ENCODE measurements at regions not wholly inside any gene's neighbourhood (a gene's known extent, or its start where the extent isn't known, plus 50 kb on each side); places are given as distances from the start of the nearest gene placed in this dataset.

DNA sequence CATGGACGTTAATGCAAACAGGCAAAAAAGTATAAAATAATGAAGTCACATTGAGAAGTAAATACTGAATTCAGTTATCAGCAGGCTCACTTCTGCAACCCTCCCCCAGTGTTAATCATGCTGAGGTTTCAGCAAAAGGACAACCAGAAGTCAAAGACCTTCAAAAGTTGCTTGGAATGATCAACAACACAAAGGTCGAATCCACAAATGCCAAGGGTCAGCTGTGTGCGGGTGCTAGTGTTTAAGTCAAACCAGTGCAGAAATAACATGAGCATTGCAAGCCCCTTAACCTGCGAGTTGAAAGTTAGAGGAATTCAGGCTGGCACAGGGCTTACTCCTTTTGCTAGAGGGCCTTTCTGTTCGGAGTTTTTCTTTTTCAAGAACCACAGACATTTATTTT is 436.7 kb upstream of the SEL1L start:
- no peaks in the 10 kb centered on the region for H3K4me1 ChIP-seq
- H3K9me3 ChIP-seq, result peaks cover 0 to 28% of the 10 kb centered on the region in 2 donors
- H3K36me3 ChIP-seq, result no peaks in the 10 kb centered on the region
- no peak for TF ChIP-seq EP300 (IDR thresholded peaks at IDR 0.05; ENCODE audit: low read depth)
- no peak for TF ChIP-seq POLR2AphosphoS5 (IDR thresholded peaks at IDR 0.05)
- TF ChIP-seq, protein P1, sequence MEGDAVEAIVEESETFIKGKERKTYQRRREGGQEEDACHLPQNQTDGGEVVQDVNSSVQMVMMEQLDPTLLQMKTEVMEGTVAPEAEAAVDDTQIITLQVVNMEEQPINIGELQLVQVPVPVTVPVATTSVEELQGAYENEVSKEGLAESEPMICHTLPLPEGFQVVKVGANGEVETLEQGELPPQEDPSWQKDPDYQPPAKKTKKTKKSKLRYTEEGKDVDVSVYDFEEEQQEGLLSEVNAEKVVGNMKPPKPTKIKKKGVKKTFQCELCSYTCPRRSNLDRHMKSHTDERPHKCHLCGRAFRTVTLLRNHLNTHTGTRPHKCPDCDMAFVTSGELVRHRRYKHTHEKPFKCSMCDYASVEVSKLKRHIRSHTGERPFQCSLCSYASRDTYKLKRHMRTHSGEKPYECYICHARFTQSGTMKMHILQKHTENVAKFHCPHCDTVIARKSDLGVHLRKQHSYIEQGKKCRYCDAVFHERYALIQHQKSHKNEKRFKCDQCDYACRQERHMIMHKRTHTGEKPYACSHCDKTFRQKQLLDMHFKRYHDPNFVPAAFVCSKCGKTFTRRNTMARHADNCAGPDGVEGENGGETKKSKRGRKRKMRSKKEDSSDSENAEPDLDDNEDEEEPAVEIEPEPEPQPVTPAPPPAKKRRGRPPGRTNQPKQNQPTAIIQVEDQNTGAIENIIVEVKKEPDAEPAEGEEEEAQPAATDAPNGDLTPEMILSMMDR (IDR thresholded peaks at IDR 0.05), result no peak
- no peak for TF ChIP-seq POLR2A (IDR thresholded peaks at IDR 0.05)
- intact Hi-C loops (cut with DNase I; ENCODE audit: low total_unique reads), result no loop called here
- 39 to 50% methylated on average over 4 to 5 of the region's 5 CpGs for WGBS, 2 donors (ENCODE audit: low coverage in 1 of 2)
- no peak for DNase-seq
- no peaks in the 10 kb centered on the region for H3K27me3 ChIP-seq
- no peak overlapping the region for H3K4me3 ChIP-seq
- H3K27ac ChIP-seq, result no peak overlapping the region
- in situ Hi-C loops (cut with MboI; ENCODE audit: low pct_ligation_motif_present in 1 of 4, low pct_unique_long_range_greater_than_20kb in 1 of 4, low sequenced_read_pairs in 3 of 4), result no loop called here

DNA sequence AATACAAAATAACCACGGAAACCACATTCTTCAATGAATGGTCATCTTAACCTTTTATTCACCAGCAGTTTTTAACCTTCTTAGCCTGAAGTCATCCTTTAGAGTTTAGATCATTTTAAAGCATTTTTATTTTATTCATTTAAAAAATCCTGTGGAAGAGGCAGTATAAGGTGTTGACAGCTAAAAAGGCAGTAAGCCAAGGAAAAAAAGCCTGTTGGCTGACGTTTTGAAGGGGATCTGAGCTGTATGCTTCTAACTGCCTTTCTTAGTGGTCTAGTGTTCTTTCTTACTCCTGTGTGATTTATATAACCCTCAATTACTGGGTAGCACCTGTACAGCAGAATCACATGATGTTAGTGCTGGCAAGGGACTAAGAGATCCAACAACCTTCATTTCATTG is 438.3 kb upstream of the SEL1L start:
- Histone ChIP-seq H3K4me3 (no peak overlapping the region), H3K9me3 (peaks cover 0 to 28% of the 10 kb centered on the region in 2 donors), H3K27me3 (no peaks in the 10 kb centered on the region), H3K4me1 (no peaks in the 10 kb centered on the region), H3K27ac (no peak overlapping the region), H3K36me3 (no peaks in the 10 kb centered on the region)
- WGBS, 2 donors (ENCODE audit: low coverage in 1 of 2), result 40 to 42% methylated on average over 2 of the region's 2 CpGs
- in situ Hi-C loops (cut with MboI; ENCODE audit: low pct_ligation_motif_present in 1 of 4, low pct_unique_long_range_greater_than_20kb in 1 of 4, low sequenced_read_pairs in 3 of 4), result no loop called here
- intact Hi-C loops (cut with DNase I; ENCODE audit: low total_unique reads), result no loop called here
- TF ChIP-seq, protein P1 (IDR thresholded peaks at IDR 0.05), result no peak
- TF ChIP-seq POLR2AphosphoS5 (IDR thresholded peaks at IDR 0.05), result no peak
- TF ChIP-seq EP300 (IDR thresholded peaks at IDR 0.05; ENCODE audit: low read depth), result no peak
- no peak for TF ChIP-seq POLR2A (IDR thresholded peaks at IDR 0.05)
- no peak for DNase-seq

DNA sequence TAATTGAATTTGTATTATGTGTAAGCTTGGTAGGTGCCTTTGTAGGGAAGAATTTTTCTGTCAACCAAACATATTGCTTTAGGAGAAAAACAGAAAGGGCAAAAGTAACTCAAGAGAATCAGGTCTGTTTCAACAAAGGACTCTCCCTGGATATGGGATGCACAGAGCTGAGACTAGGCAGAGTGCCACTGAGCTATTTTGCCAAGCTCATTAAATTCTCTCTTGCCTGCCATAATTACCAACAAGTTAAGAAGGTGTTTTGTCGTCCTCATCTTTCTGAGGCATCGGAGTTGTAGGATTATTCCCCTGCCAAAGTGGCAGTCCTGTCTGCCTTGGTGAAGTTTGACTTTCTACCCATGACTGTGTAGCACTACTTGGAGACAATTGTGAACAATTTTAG is 438.9 kb upstream of the SEL1L start:
- no peak for DNase-seq
- in situ Hi-C loops (cut with MboI; ENCODE audit: low pct_ligation_motif_present in 1 of 4, low pct_unique_long_range_greater_than_20kb in 1 of 4, low sequenced_read_pairs in 3 of 4), result no loop called here
- Histone ChIP-seq H3K9me3 (peaks cover 0 to 28% of the 10 kb centered on the region in 2 donors), H3K4me1 (no peaks in the 10 kb centered on the region), H3K27ac (no peak overlapping the region), H3K27me3 (no peaks in the 10 kb centered on the region), H3K36me3 (no peaks in the 10 kb centered on the region), H3K4me3 (no peak overlapping the region)
- intact Hi-C loops (cut with DNase I; ENCODE audit: low total_unique reads), result no loop called here
- TF ChIP-seq EP300 (IDR thresholded peaks at IDR 0.05; ENCODE audit: low read depth) (no peak), POLR2A (IDR thresholded peaks at IDR 0.05) (no peak), POLR2AphosphoS5 (IDR thresholded peaks at IDR 0.05) (no peak)
- TF ChIP-seq, protein P1 (IDR thresholded peaks at IDR 0.05), result no peak
- 79 to 83% methylated on average over 2 of the region's 2 CpGs for WGBS, 2 donors (ENCODE audit: low coverage in 1 of 2)

DNA sequence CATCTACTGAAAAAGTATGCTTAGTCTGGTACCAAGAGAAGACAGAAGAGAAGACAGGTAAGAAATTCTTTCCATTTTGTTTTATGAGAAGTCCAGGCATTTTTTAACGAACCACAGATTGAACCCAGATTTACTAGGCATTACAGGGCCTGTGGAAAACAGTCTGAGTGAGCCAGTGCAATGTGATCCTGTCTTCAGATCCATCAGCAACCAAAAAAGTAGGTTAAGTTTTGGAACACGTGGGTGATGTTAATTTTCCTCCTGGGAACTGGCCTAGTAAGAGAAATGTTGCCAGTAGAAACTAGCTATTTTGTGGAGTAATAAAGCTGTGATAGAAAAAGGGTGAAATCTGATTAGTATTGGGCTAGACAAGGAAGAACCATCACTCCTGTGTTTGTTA is 440.9 kb upstream of the SEL1L start:
- WGBS, 2 donors (ENCODE audit: low coverage in 1 of 2), result 20 to 53% methylated on average over 2 of the region's 2 CpGs
- no peaks in the 10 kb centered on the region for H3K4me1 ChIP-seq
- DNase-seq, result no peak
- no peak overlapping the region for H3K4me3 ChIP-seq
- in situ Hi-C loops (cut with MboI; ENCODE audit: low pct_ligation_motif_present in 1 of 4, low pct_unique_long_range_greater_than_20kb in 1 of 4, low sequenced_read_pairs in 3 of 4), result no loop called here
- peaks cover 0 to 11% of the 10 kb centered on the region in 2 donors for H3K9me3 ChIP-seq
- H3K27ac ChIP-seq, result no peak overlapping the region
- H3K27me3 ChIP-seq, result no peaks in the 10 kb centered on the region
- intact Hi-C loops (cut with DNase I; ENCODE audit: low total_unique reads), result no loop called here
- no peaks in the 10 kb centered on the region for H3K36me3 ChIP-seq
- no peak for TF ChIP-seq POLR2AphosphoS5 (IDR thresholded peaks at IDR 0.05)
- no peak for TF ChIP-seq POLR2A (IDR thresholded peaks at IDR 0.05)

DNA sequence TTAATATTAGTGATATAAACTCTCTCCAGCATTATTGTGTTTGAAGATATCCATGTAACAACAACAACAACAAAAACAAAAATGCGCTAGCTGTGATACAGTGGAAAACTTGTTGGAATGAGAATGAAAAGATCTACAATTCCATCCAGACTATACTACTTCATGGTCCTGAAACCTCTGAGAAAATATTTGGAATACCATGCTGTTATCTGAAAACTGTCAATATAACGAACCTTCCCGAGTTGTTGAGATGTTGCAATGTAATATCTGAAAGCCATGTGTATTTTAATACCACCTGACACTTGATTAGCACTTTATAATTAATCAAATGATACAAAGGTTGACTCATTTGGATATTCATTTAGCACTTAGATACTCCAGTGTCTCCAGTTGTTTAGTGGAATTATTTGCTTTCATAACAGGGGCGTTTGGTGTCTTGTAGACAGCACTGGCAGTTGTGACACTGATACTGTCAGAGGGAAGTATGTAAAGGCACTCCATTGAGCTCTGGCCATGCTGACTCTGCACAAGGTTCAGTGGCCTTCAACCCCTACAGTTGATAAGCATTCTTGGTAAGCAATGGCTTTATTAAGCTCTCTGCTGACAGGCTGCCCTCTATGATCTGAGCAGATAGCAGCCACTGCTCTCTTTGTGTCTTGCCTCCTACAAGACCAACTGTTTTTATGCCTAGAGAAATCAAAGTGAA is 447.1 kb upstream of the SEL1L start:
- DNase-seq, result no peak
- intact Hi-C loops (cut with DNase I; ENCODE audit: low total_unique reads), result no loop called here
- H3K36me3 ChIP-seq, result no peaks in the 10 kb centered on the region
- TF ChIP-seq EP300 (IDR thresholded peaks at IDR 0.05; ENCODE audit: low read depth) (no peak), POLR2A (IDR thresholded peaks at IDR 0.05) (no peak), POLR2AphosphoS5 (IDR thresholded peaks at IDR 0.05) (no peak)
- TF ChIP-seq, protein P1 (IDR thresholded peaks at IDR 0.05), result no peak
- H3K27me3 ChIP-seq, result no peaks in the 10 kb centered on the region
- no peak overlapping the region for H3K4me3 ChIP-seq
- 65 to 81% methylated on average over 2 to 4 of the region's 4 CpGs for WGBS, 2 donors (ENCODE audit: low coverage in 1 of 2)
- no peaks in the 10 kb centered on the region for H3K9me3 ChIP-seq
- no peaks in the 10 kb centered on the region for H3K4me1 ChIP-seq
- in situ Hi-C loops (cut with MboI; ENCODE audit: low pct_ligation_motif_present in 1 of 4, low pct_unique_long_range_greater_than_20kb in 1 of 4, low sequenced_read_pairs in 3 of 4), result no loop called here
- no peak overlapping the region for H3K27ac ChIP-seq

All from transverse colon (tissue), 4 donors.